Loucy (cell line): ENCODE measurements at regions not wholly inside any gene's neighbourhood (a gene's known extent, or its start where the extent isn't known, plus 50 kb on each side); places are given as distances from the start of the nearest gene placed in this dataset.

Experiments
- CTCF ChIP-seq: fragments of 200-600 bp; sonication (generic); conservative IDR thresholded peaks from 2 replicates; pipeline ENCODE4 v1.5.1; 2014; ENCODE audit warnings: mild to moderate bottlenecking, antibody characterized with exemption, low read length
- EZH2phosphoT487 ChIP-seq: fragments of 200-600 bp; IDR thresholded peaks from 2 replicates; pipeline ENCODE4 v1.6.1; 2018; ENCODE audit warnings: antibody characterized with exemption, mild to moderate bottlenecking, moderate library complexity, borderline replicate concordance

DNA sequence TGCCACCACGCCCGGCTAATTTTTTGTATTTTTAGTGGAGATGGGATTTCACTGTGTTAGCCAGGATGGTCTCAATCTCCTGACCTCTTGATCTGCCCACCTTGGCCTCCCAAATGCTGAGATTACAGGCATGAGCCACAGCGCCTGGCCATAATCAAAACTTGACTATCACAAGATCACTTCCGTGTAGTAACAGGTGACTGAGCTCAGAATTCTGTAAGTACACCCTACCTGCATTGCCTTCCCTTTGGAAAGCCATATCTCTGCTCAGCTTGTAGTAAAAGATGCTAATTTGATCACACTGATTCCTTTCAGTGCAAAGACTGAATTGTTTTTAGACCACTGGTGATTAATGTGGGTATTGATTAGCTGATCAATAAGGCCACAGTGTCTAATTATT is 167.1 kb downstream of the SHOX2 start:
- TF ChIP-seq CTCF (no peak), EZH2phosphoT487 (no peak)
